Thyroid gland (tissue), 4 donors: ENCODE measurements at regions not wholly inside any gene's neighbourhood (a gene's known extent, or its start where the extent isn't known, plus 50 kb on each side); places are given as distances from the start of the nearest gene placed in this dataset.

Experiments used
- DNase-seq, 2 donors: peaks; one replicate each; pipeline ENCODE4 v3.0.0-alpha.2; 2019
- H3K27ac ChIP-seq, 3 donors: fragments of 200-600 bp; sonication (generic); 1 replicate in 2 of 3; 2 replicates in 1 of 3; pipeline ENCODE4 v1.5.1; 2016 to 2019; ENCODE audit warnings: mild to moderate bottlenecking in 1 of 3, moderate library complexity in 1 of 3
- H3K27me3 ChIP-seq: fragments of 200-600 bp; sonication (generic); one replicate; pipeline ENCODE4 v1.5.1; 2019
- H3K36me3 ChIP-seq, 2 donors: fragments of 200-600 bp; sonication (generic); one replicate each; pipeline ENCODE4 v1.5.1; 2016 to 2019
- H3K4me1 ChIP-seq, 2 donors: fragments of 200-600 bp; sonication (generic); one replicate each; pipeline ENCODE4 v1.5.1; 2017 to 2019
- H3K4me3 ChIP-seq, 3 donors: fragments of 200-600 bp; sonication (generic); replicated peaks in 1 of 3; 1 replicate in 2 of 3; 2 replicates in 1 of 3; pipeline ENCODE4 v1.5.1; 2016; ENCODE audit warnings: mild to moderate bottlenecking in 1 of 3
- H3K9me3 ChIP-seq: fragments of 200-600 bp; sonication (generic); one replicate; pipeline ENCODE4 v1.5.1; 2017
- POLR2A ChIP-seq, 2 donors: fragments of 450-650 bp; IDR thresholded peaks; one replicate each; pipeline ENCODE4 v1.6.1; 2017; ENCODE audit warnings: antibody characterized with exemption in 2 of 2, mild to moderate bottlenecking in 2 of 2, moderate library complexity in 1 of 2
- WGBS, 2 donors: methylation state at CpG; one replicate each; pipeline ENCODE4 v1.1.5; 2017; 5-methylcytosine and 5-hydroxymethylcytosine counted together
- intact Hi-C: fragments of 100-400 bp; cut with DNase I; formaldehyde crosslinking; loops from one replicate; pipeline ENCODE4 v1.15.1; 2023
- TF ChIP-seq, protein P1 (sequence below), 6 experiments: fragments of 200-600 bp in 3 of 6; fragments of 450-650 bp in 3 of 6; sonication (generic) in 3 of 6; IDR thresholded peaks; one replicate each; pipeline ENCODE4 v1.5.1; 2016 to 2019; ENCODE audit warnings: antibody characterized with exemption in 6 of 6, mild to moderate bottlenecking in 2 of 6, inconsistent platforms in 1 of 6, moderate library complexity in 1 of 6

DNA sequence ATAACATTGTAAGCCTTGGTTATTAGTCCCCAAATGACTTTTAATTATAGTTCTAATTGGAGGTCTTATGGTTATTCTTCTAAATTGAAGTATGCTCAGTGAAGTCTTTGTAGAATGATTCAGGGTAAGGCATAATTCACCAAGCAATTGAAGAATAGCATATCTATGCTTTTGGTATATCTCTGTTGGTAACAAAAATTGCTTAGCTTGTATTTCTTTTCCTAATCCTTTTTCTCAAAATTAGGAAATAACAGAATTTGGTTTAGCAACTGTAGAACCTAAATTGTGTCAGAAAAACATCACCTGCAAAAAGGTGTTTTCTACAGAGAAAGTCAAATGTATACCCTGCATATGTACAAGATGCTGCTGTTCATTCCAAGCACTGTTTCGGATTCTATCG lies 189.2 kb upstream of the EPHA4 start:
- intact Hi-C loops: no loop called here

DNA sequence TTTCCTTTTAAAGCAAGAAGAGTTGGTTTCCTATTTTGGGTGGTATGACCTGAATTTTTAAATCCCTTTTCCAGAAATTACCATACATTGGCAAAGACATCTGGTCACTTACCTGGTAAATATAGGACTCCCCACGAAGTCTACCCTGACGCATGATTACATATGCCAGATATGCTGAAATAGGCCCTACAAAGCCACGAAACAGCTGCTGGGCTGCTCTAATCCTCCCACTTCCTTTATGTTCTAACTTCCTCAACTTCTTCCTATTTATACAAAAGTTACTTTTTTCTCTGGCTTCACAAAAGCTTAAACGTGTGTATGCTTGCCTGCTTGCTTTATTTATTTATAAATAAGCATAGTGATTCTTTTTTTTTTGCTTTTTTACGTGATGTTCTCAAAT lies 186.0 kb upstream of the EPHA4 start:
- H3K27ac ChIP-seq: no peak overlapping the region
- no peak for TF ChIP-seq POLR2A (IDR thresholded peaks at IDR 0.05)
- TF ChIP-seq, protein P1, sequence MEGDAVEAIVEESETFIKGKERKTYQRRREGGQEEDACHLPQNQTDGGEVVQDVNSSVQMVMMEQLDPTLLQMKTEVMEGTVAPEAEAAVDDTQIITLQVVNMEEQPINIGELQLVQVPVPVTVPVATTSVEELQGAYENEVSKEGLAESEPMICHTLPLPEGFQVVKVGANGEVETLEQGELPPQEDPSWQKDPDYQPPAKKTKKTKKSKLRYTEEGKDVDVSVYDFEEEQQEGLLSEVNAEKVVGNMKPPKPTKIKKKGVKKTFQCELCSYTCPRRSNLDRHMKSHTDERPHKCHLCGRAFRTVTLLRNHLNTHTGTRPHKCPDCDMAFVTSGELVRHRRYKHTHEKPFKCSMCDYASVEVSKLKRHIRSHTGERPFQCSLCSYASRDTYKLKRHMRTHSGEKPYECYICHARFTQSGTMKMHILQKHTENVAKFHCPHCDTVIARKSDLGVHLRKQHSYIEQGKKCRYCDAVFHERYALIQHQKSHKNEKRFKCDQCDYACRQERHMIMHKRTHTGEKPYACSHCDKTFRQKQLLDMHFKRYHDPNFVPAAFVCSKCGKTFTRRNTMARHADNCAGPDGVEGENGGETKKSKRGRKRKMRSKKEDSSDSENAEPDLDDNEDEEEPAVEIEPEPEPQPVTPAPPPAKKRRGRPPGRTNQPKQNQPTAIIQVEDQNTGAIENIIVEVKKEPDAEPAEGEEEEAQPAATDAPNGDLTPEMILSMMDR (IDR thresholded peaks at IDR 0.05): no peak
- intact Hi-C loops: no loop called here
- H3K4me3 ChIP-seq: no peak overlapping the region
- no peaks in the 10 kb centered on the region for H3K36me3 ChIP-seq
- WGBS, 2 donors: 63 to 72% methylated on average over 5 of the region's 5 CpGs
- no peak for DNase-seq
- no peaks in the 10 kb centered on the region for H3K27me3 ChIP-seq
- no peaks in the 10 kb centered on the region for H3K4me1 ChIP-seq
- H3K9me3 ChIP-seq: no peaks in the 10 kb centered on the region

More for the DNA sequence above, 189.2 kb upstream of the EPHA4 start:
- no peaks in the 10 kb centered on the region for H3K27me3 ChIP-seq
- 95 to 97% methylated on average over 2 of the region's 2 CpGs for WGBS, 2 donors
- H3K27ac ChIP-seq: no peak overlapping the region
- no peaks in the 10 kb centered on the region for H3K4me1 ChIP-seq
- H3K36me3 ChIP-seq: no peaks in the 10 kb centered on the region
- no peak for DNase-seq
- TF ChIP-seq POLR2A (IDR thresholded peaks at IDR 0.05): no peak
- TF ChIP-seq, protein P1 (IDR thresholded peaks at IDR 0.05): no peak
- H3K9me3 ChIP-seq: no peaks in the 10 kb centered on the region
- H3K4me3 ChIP-seq: no peak overlapping the region

DNA sequence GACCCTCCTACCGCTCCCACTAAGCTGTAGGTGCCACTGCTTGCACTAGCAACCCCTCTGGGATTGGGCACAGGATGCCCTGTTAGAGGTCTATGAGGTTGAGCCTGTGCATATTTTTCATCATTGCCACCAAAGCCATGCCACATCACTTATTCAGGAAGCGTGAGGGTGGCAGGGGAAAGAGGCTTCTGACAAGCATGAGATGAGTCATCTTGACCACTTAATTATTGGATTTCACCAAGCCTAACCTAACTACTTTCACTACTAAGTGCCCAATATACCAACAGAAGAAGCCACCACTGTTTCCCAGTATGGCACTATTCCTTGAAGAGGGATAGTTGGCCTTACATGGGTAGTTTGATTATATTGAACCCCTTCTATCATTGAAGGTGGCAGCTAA lies 181.3 kb upstream of the EPHA4 start:
- WGBS, 2 donors: 90 to 98% methylated on average over 2 of the region's 2 CpGs
- DNase-seq: no peak
- no peaks in the 10 kb centered on the region for H3K27me3 ChIP-seq
- H3K36me3 ChIP-seq: no peaks in the 10 kb centered on the region
- H3K4me1 ChIP-seq: no peaks in the 10 kb centered on the region
- no peak overlapping the region for H3K4me3 ChIP-seq
- no peaks in the 10 kb centered on the region for H3K9me3 ChIP-seq
- intact Hi-C loops: no loop called here
- no peak overlapping the region for H3K27ac ChIP-seq
- no peak for TF ChIP-seq POLR2A (IDR thresholded peaks at IDR 0.05)
- TF ChIP-seq, protein P1 (IDR thresholded peaks at IDR 0.05): no peak

DNA sequence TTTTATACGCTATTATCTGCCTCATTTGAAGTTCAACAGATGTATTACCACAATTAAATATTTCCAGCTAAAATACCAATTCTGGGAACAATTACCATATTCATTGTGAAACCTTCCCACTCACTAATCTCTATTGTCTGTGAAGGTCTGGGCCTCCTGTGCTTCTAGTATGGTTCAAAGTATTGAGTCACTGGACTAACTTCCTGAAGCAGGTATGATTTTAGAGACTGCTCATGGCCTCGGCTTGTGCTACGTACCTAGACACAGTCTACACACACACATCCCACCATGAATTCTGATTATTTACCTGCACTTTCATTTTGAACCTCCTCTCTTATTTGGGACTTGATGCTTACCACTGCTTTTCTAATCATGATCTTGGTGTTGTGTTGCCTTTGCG lies 180.7 kb upstream of the EPHA4 start:
- TF ChIP-seq, protein P1 (IDR thresholded peaks at IDR 0.05): no peak
- no peak for TF ChIP-seq POLR2A (IDR thresholded peaks at IDR 0.05)
- Histone ChIP-seq H3K9me3 (no peaks in the 10 kb centered on the region), H3K27ac (no peak overlapping the region), H3K4me3 (no peak overlapping the region), H3K27me3 (no peaks in the 10 kb centered on the region), H3K4me1 (no peaks in the 10 kb centered on the region), H3K36me3 (no peaks in the 10 kb centered on the region)
- WGBS, 2 donors: 93 to 97% methylated on average over 4 of the region's 4 CpGs
- no peak for DNase-seq
- intact Hi-C loops: no loop called here

DNA sequence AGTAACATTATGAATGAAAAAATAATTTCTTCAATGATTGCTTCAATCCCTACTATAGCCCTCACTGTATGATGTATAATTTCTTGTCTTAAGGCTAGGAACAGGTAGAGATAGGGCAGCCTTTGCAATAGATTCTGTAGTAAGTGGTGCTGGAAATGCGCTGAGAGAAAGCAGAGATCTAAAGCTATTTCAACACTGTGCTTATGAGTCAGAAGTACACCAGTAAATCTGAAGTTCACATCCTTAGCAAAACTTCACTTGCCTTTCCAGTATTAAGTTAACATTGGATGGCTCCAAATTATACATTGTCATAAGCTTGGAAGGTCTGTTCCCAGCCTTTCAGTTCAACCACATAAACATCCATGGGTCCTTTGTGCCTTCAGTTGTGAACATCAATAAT lies 178.2 kb upstream of the EPHA4 start:
- H3K4me1 ChIP-seq: no peaks in the 10 kb centered on the region
- no peaks in the 10 kb centered on the region for H3K9me3 ChIP-seq
- H3K4me3 ChIP-seq: no peak overlapping the region
- no peaks in the 10 kb centered on the region for H3K36me3 ChIP-seq
- H3K27me3 ChIP-seq: no peaks in the 10 kb centered on the region
- no peak overlapping the region for H3K27ac ChIP-seq
- TF ChIP-seq POLR2A (IDR thresholded peaks at IDR 0.05): no peak
- TF ChIP-seq, protein P1 (IDR thresholded peaks at IDR 0.05): no peak
- WGBS, 2 donors: 91 to 100% methylated on average over 1 of the region's 1 CpG
- intact Hi-C loops: no loop called here
- no peak for DNase-seq
